Adrenal gland (tissue), 5 donors: ENCODE measurements at regions not wholly inside any gene's neighbourhood (a gene's known extent, or its start where the extent isn't known, plus 50 kb on each side); places are given as distances from the start of the nearest gene placed in this dataset.

Experiments
- POLR2A ChIP-seq, 2 donors: fragments of 450-650 bp; IDR thresholded peaks; one replicate each; pipeline ENCODE4 v1.6.1; 2017; ENCODE audit warnings: antibody characterized with exemption in 2 of 2, mild to moderate bottlenecking in 2 of 2, moderate library complexity in 1 of 2
- TF ChIP-seq, protein P1 (sequence below), 6 experiments: fragments of 450-650 bp in 4 of 6; fragments of 200-600 bp in 2 of 6; sonication (generic) in 1 of 6; IDR thresholded peaks; 1 replicate in 5 of 6; 2 replicates in 1 of 6; pipeline versions ENCODE4 v1.5.1 to v1.8.0; 2016 to 2021; ENCODE audit warnings: antibody characterized with exemption in 6 of 6, mild to moderate bottlenecking in 2 of 6, moderate library complexity in 1 of 6
- donor health status: DM: no; HTN: no; CAD: no.

DNA sequence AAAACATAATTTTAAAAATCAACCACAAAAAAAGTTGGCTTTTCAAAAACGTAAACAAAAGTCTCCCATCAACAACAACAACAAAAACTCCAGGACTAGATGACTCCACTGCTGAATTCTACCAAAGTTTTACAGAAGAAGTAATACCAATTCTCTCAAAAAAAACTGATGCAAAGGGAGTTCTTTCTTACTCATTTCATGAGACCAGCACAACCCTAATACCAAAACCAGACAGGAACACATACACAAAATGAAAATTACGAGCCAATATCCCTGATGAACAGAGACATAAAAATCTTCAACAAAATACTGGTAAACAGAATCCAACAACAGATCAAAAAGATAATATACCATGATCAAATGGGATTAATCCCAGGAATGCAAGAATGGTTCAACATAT is 147.3 kb downstream of the BTG1 start:
- TF ChIP-seq, protein P1, sequence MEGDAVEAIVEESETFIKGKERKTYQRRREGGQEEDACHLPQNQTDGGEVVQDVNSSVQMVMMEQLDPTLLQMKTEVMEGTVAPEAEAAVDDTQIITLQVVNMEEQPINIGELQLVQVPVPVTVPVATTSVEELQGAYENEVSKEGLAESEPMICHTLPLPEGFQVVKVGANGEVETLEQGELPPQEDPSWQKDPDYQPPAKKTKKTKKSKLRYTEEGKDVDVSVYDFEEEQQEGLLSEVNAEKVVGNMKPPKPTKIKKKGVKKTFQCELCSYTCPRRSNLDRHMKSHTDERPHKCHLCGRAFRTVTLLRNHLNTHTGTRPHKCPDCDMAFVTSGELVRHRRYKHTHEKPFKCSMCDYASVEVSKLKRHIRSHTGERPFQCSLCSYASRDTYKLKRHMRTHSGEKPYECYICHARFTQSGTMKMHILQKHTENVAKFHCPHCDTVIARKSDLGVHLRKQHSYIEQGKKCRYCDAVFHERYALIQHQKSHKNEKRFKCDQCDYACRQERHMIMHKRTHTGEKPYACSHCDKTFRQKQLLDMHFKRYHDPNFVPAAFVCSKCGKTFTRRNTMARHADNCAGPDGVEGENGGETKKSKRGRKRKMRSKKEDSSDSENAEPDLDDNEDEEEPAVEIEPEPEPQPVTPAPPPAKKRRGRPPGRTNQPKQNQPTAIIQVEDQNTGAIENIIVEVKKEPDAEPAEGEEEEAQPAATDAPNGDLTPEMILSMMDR (IDR thresholded peaks at IDR 0.05): no peak
- TF ChIP-seq POLR2A (IDR thresholded peaks at IDR 0.05): no peak
